SK-N-SH (cell line): ENCODE measurements at regions not wholly inside any gene's neighbourhood (a gene's known extent, or its start where the extent isn't known, plus 50 kb on each side); places are given as distances from the start of the nearest gene placed in this dataset.

Experiments used
- EP300 ChIP-seq, 2 experiments: IDR thresholded peaks; 2 replicates each; pipeline versions ENCODE4 v1.4.0 to v1.6.1; 2012; ENCODE audit warnings: borderline replicate concordance in 1 of 2, low read depth in 1 of 2, low read length in 1 of 2
- RAD21 ChIP-seq: IDR thresholded peaks from 2 replicates; pipeline ENCODE4 v1.6.1; 2012; ENCODE audit warnings: mild to moderate bottlenecking, low read length
- RFX5 ChIP-seq: IDR thresholded peaks from 2 replicates; pipeline ENCODE4 v1.6.1; 2012; ENCODE audit warnings: mild to moderate bottlenecking, improper control_type of control experiment, low read length
- TAF1 ChIP-seq: IDR thresholded peaks from 2 replicates; pipeline ENCODE4 v1.6.1; 2012; ENCODE audit warnings: low read depth, mild to moderate bottlenecking, low read length, moderate library complexity, borderline replicate concordance
- TF ChIP-seq, protein P1 (sequence below): fragments of 200-600 bp; sonication (generic); IDR thresholded peaks from 2 replicates; pipeline ENCODE4 v1.6.1; 2017; ENCODE audit warnings: antibody characterized with exemption, mild to moderate bottlenecking, moderate library complexity

GRCh38 chr12:82565966-82566365, 120.7 kb upstream of the TMTC2 start:
- TF ChIP-seq RAD21: no peak
- TF ChIP-seq RFX5: no peak
- TF ChIP-seq TAF1: no peak
- TF ChIP-seq, protein P1, sequence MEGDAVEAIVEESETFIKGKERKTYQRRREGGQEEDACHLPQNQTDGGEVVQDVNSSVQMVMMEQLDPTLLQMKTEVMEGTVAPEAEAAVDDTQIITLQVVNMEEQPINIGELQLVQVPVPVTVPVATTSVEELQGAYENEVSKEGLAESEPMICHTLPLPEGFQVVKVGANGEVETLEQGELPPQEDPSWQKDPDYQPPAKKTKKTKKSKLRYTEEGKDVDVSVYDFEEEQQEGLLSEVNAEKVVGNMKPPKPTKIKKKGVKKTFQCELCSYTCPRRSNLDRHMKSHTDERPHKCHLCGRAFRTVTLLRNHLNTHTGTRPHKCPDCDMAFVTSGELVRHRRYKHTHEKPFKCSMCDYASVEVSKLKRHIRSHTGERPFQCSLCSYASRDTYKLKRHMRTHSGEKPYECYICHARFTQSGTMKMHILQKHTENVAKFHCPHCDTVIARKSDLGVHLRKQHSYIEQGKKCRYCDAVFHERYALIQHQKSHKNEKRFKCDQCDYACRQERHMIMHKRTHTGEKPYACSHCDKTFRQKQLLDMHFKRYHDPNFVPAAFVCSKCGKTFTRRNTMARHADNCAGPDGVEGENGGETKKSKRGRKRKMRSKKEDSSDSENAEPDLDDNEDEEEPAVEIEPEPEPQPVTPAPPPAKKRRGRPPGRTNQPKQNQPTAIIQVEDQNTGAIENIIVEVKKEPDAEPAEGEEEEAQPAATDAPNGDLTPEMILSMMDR: no peak
- TF ChIP-seq EP300 (IDR thresholded peaks at IDR 0.05; ENCODE audit: borderline replicate concordance in 1 of 2, low read depth in 1 of 2, low read length in 1 of 2): no peak
